Endodermal cell (in vitro differentiated cells): ENCODE measurements at regions not wholly inside any gene's neighbourhood (a gene's known extent, or its start where the extent isn't known, plus 50 kb on each side); places are given as distances from the start of the nearest gene placed in this dataset.

Experiments used
- DNase-seq: peaks from one replicate; pipeline ENCODE4 v3.0.0-alpha.2; 2017
- H3K27ac ChIP-seq: 2 replicates; pipeline ENCODE4 v1.5.1; 2013; ENCODE audit warnings: mild to moderate bottlenecking, low read depth, low read length, moderate library complexity
- H3K27me3 ChIP-seq: 2 replicates; pipeline ENCODE4 v1.6.1; 2013; ENCODE audit warnings: mild to moderate bottlenecking, low read length, moderate library complexity; ENCODE audit not compliant: insufficient read depth, control insufficient read depth, poor library complexity, severe bottlenecking
- H3K36me3 ChIP-seq: 2 replicates; pipeline ENCODE4 v1.7.0; 2013; ENCODE audit warnings: mild to moderate bottlenecking, low read length, moderate library complexity; ENCODE audit not compliant: control insufficient read depth, insufficient read depth
- H3K4me1 ChIP-seq: one replicate; pipeline ENCODE4 v1.7.0; 2013; ENCODE audit warnings: low read length; ENCODE audit not compliant: control insufficient read depth, insufficient read depth
- H3K4me3 ChIP-seq: 2 replicates; pipeline ENCODE4 v1.5.1; 2013; ENCODE audit warnings: mild to moderate bottlenecking, low read length, moderate library complexity
- H3K9ac ChIP-seq: 2 replicates; pipeline ENCODE4 v1.6.1; 2013; ENCODE audit warnings: mild to moderate bottlenecking, low read length, moderate library complexity; ENCODE audit not compliant: poor library complexity, severe bottlenecking; ENCODE audit errors: extremely low read depth
- H3K9me3 ChIP-seq: 2 replicates; pipeline ENCODE4 v1.6.1; 2013; ENCODE audit warnings: mild to moderate bottlenecking, low read length, moderate library complexity; ENCODE audit not compliant: control insufficient read depth
- H3K27ac Mint-ChIP-seq: 2 replicates; pipeline ENCODE4 v1.8.0; 2020; ENCODE audit warnings: mixed read lengths
- H3K27me3 Mint-ChIP-seq: 2 replicates; pipeline ENCODE4 v1.8.0; 2021; ENCODE audit warnings: mild to moderate bottlenecking, mixed read lengths; ENCODE audit not compliant: insufficient read depth
- H3K36me3 Mint-ChIP-seq: 2 replicates; pipeline ENCODE4 v1.8.0; 2020; ENCODE audit warnings: low read depth, mixed read lengths
- H3K4me1 Mint-ChIP-seq: 2 replicates; pipeline ENCODE4 v1.8.0; 2020; ENCODE audit warnings: mixed read lengths
- H3K4me3 Mint-ChIP-seq: 2 replicates; pipeline ENCODE4 v1.8.0; 2020; ENCODE audit warnings: mild to moderate bottlenecking, moderate library complexity, mixed read lengths
- H3K9me3 Mint-ChIP-seq: 2 replicates; pipeline ENCODE4 v1.8.0; 2020; ENCODE audit warnings: mild to moderate bottlenecking, mixed read lengths
- CTCF ChIP-seq: fragments of 200-600 bp; sonication (generic); conservative IDR thresholded peaks from 2 replicates; pipeline ENCODE4 v1.5.0; 2021; ENCODE audit warnings: antibody characterized with exemption, mild to moderate bottlenecking
- WGBS, 2 experiments: methylation state at CpG; one replicate each; pipeline versions ENCODE4 v1.1.5 to v1.1.7; 2013; ENCODE audit warnings: missing lambda C conversion rate in 2 of 2, mixed read lengths in 1 of 2; ENCODE audit not compliant: insufficient coverage in 1 of 2, insufficient read length in 1 of 2; 5-methylcytosine and 5-hydroxymethylcytosine counted together

- no peak overlapping the region for H3K27ac Mint-ChIP-seq
- no peak overlapping the region for H3K4me3 Mint-ChIP-seq
- Histone ChIP-seq H3K36me3 (no peaks in the 10 kb centered on the region), H3K27me3 (no peaks in the 10 kb centered on the region), H3K9me3 (no peaks in the 10 kb centered on the region), H3K4me1 (no peaks in the 10 kb centered on the region), H3K9ac (no peak overlapping the region), H3K4me3 (no peak overlapping the region), H3K27ac (no peak overlapping the region)
- 99 to 100% methylated on average over 1 to 10 of the region's 11 CpGs for WGBS, 2 experiments
- no peak for TF ChIP-seq CTCF
- no peak for DNase-seq
- H3K9me3 Mint-ChIP-seq, result peaks cover 76% of the 10 kb centered on the region
- H3K27me3 Mint-ChIP-seq, result peaks cover 2% of the 10 kb centered on the region
- H3K4me1 Mint-ChIP-seq, result no peaks in the 10 kb centered on the region
- H3K36me3 Mint-ChIP-seq, result no peaks in the 10 kb centered on the region
These were observed 61.0 kb downstream of the ZCCHC12 start for GRCh38 chrX:118884552-118885138.

GRCh38 chrX:118893923-118894322 lies 70.3 kb downstream of the ZCCHC12 start:
- DNase-seq, result no peak
- no peak overlapping the region for H3K4me3 ChIP-seq
- Mint-ChIP-seq H3K27me3 (no peaks in the 10 kb centered on the region), H3K4me3 (no peak overlapping the region), H3K4me1 (no peaks in the 10 kb centered on the region), H3K36me3 (no peaks in the 10 kb centered on the region), H3K9me3 (peaks cover 59% of the 10 kb centered on the region), H3K27ac (no peak overlapping the region)
- no peaks in the 10 kb centered on the region for H3K4me1 ChIP-seq
- no peak overlapping the region for H3K9ac ChIP-seq
- H3K27ac ChIP-seq, result no peak overlapping the region
- TF ChIP-seq CTCF, result no peak
- H3K27me3 ChIP-seq, result no peaks in the 10 kb centered on the region
- no peaks in the 10 kb centered on the region for H3K9me3 ChIP-seq
- no peaks in the 10 kb centered on the region for H3K36me3 ChIP-seq

GRCh38 chrX:118901991-118902390 lies 72.4 kb upstream of the LONRF3 start:
- Mint-ChIP-seq H3K4me1 (no peaks in the 10 kb centered on the region), H3K27me3 (peaks cover 16% of the 10 kb centered on the region), H3K9me3 (peaks cover 47% of the 10 kb centered on the region), H3K27ac (no peak overlapping the region), H3K4me3 (no peak overlapping the region), H3K36me3 (no peaks in the 10 kb centered on the region)
- Histone ChIP-seq H3K4me3 (no peak overlapping the region), H3K27me3 (peaks cover 9% of the 10 kb centered on the region), H3K9ac (no peak overlapping the region), H3K27ac (no peak overlapping the region), H3K9me3 (no peaks in the 10 kb centered on the region), H3K36me3 (no peaks in the 10 kb centered on the region), H3K4me1 (no peaks in the 10 kb centered on the region)
- WGBS, 2 experiments, result 90 to 100% methylated on average over 1 to 4 of the region's 4 CpGs
- TF ChIP-seq CTCF, result no peak
- no peak for DNase-seq
